Heart right ventricle (tissue), 16 donors: ENCODE measurements at regions not wholly inside any gene's neighbourhood (a gene's known extent, or its start where the extent isn't known, plus 50 kb on each side); places are given as distances from the start of the nearest gene placed in this dataset.

Experiments used
- ATAC-seq, 8 donors: fragments of 200-7000 bp; cut with Tn5 transposase; one replicate each; pipeline ENCODE4 v1.9.1; 2020; ENCODE audit warnings: mild to moderate bottlenecking in 8 of 8, moderate library complexity in 8 of 8, moderate number of reproducible peaks in 1 of 8
- DNase-seq, 2 donors: peaks; one replicate each; pipeline ENCODE4 v3.0.0-alpha.2; 2020
- H3K27ac ChIP-seq, 10 donors: fragments of 200-600 bp; sonication (generic) in 2 of 10; one replicate each; pipeline versions ENCODE4 v1.5.0 to v1.8.0; 2020 to 2022; ENCODE audit warnings: mild to moderate bottlenecking in 3 of 10
- H3K27me3 ChIP-seq, 7 donors: fragments of 200-600 bp; one replicate each; pipeline ENCODE4 v1.8.0; 2021 to 2022; ENCODE audit warnings: mild to moderate bottlenecking in 2 of 7
- H3K36me3 ChIP-seq, 9 donors: fragments of 200-600 bp; sonication (generic) in 1 of 9; one replicate each; pipeline versions ENCODE4 v1.5.0 to v1.8.0; 2020 to 2022; ENCODE audit warnings: mild to moderate bottlenecking in 2 of 9
- H3K4me1 ChIP-seq, 9 donors: fragments of 200-600 bp; sonication (generic) in 1 of 9; one replicate each; pipeline versions ENCODE4 v1.5.0 to v1.8.0; 2020 to 2022; ENCODE audit warnings: mild to moderate bottlenecking in 4 of 9
- H3K4me3 ChIP-seq, 10 donors: fragments of 200-600 bp; sonication (generic) in 2 of 10; one replicate each; pipeline versions ENCODE4 v1.5.0 to v1.8.0; 2020 to 2022; ENCODE audit warnings: mild to moderate bottlenecking in 7 of 10, moderate library complexity in 2 of 10
- H3K9me3 ChIP-seq, 11 donors: fragments of 200-600 bp in 10 of 11; sonication (generic) in 2 of 11; one replicate each; pipeline versions ENCODE4 v1.5.0 to v1.8.0; 2013 to 2022; ENCODE audit warnings: mild to moderate bottlenecking in 2 of 11, control low read depth in 1 of 11, moderate library complexity in 1 of 11
- CTCF ChIP-seq, 9 donors: fragments of 200-600 bp; sonication (generic) in 2 of 9; IDR thresholded peaks; one replicate each; pipeline versions ENCODE4 v1.5.0 to v1.8.0; 2021 to 2022; ENCODE audit warnings: antibody characterized with exemption in 9 of 9, mild to moderate bottlenecking in 5 of 9, moderate library complexity in 1 of 9
- WGBS, 2 donors: extraction: QIAGEN DNeasy Blood & Tissue Kit; methylation state at CpG; one replicate each; pipeline ENCODE4 v1.1.7; 2013; ENCODE audit warnings: inconsistent platforms in 1 of 2; 5-methylcytosine and 5-hydroxymethylcytosine counted together
- intact Hi-C, 10 donors: fragments of 100-400 bp; cut with DNase I; formaldehyde crosslinking; loops; one replicate each; pipeline versions ENCODE4 v1.11.1 to v1.14.2; 2022
- donor health status: Arrhythmogenic right ventricular cardiomyopathy.
- donor health status: ischemic (EF 13 %, LVEDD 7.1; RV severe dilation, severe dysfunction).
- donor health status: healthy with polysubstance abuse.
- donor health status: DM: no; HTN: yes; CAD: no.
- donor health status: DM: no; HTN: no; CAD: no.
- donor health status: ischemic (EF 25% LVEDD 6.9; RV normal size, moderate dysfunction).
- donor health status: ischemic (EF 25% LVEDD 5.7; RV mildly dilated, moderate dysfunction).
- donor health status: healthy.
- donor health status: DM: yes; HTN: yes; CAD: no.
- donor health status: Ischemic cardiomyopathy.
- donor health status: ischemic (EF 35%, LVEDD 5.7; RV mildly dilated, moderate dysfunction).
- donor health status: nonischemic (EF 11% LVEDD 7.7; RV severe dilation, severe dysfunction).
- donor health status: DM: yes; HTN: yes; CAD: no.
- donor health status: PGD.
- donor health status: ischemic (EF 29% LVEDD 5.4; RV normal size, mild dysfunction).
- donor health status: nonischemic (EF 23%, LVEDD 6.1; RV moderate dilation, normal function).

DNA sequence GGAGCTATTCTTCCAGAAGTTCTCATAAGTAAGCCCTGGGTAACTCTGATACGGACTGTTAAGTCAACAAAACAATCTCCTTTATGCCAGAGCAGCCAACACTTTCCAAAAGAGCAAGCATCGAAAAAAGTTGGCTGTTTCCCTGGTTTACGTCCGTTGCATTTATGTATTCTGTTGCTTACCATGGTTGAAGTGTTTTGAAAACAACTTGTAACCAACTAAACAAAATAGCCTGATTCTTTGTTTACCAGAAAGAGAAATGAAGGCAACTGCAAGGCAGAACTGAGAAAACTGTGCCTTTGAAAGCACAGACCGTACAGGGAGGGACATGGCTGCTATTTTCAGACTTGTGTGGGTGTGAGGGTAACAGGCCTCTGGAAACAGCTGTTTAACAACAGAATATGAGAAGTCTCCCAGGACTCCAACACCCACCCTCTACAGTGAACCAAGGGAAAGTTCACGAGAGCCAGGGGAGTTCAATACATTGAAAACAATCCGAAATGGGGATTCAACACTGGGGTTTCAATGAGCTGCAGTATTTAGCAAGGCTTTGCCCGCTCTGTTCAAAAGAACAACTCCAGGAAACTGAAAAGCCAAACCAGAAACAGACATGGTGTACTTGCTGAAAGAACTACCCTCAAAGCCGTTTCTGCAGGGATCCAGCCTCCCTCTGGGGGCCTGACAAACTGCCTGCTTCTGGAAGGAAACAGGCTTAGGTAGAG, 95.8 kb upstream of the EGFL6 start:
- H3K27ac ChIP-seq = peak overlapping the region; percentile 41 to 88 (median 67)
- 35 to 56% methylated on average over 9 of the region's 9 CpGs for WGBS, 2 donors
- H3K4me1 ChIP-seq = peaks cover 0 to 32% (median 3%) of the 10 kb centered on the region in 9 donors
- TF ChIP-seq CTCF (IDR thresholded peaks at IDR 0.05) = no peak
- DNase-seq = no peak
- no peaks in the 10 kb centered on the region for H3K36me3 ChIP-seq
- H3K4me3 ChIP-seq = peak overlapping the region in 3 of 10 donors; percentile 0 to 29 (median 6)
- H3K27me3 ChIP-seq = peaks cover 0 to 56% (median 0%) of the 10 kb centered on the region in 7 donors
- intact Hi-C loops = loop anchor here in 2 of 10 donors (5.0 to 10.0 kb wide), 3 partner anchors 109 to 369 kb away; no protein-coding TSS in a partner anchor
- no peaks in the 10 kb centered on the region for H3K9me3 ChIP-seq
- ATAC-seq = peak; percentile 41 to 93 (median 84)

GRCh38 chrX:13472975-13473374, 96.4 kb upstream of the EGFL6 start:
- Histone ChIP-seq H3K27ac (peak overlapping the region; percentile 41 to 88 (median 67)), H3K36me3 (no peaks in the 10 kb centered on the region), H3K27me3 (peaks cover 0 to 55% (median 0%) of the 10 kb centered on the region in 7 donors), H3K4me3 (no peak overlapping the region), H3K4me1 (peaks cover 0 to 32% (median 3%) of the 10 kb centered on the region in 9 donors), H3K9me3 (no peaks in the 10 kb centered on the region)
- DNase-seq = no peak
- 83 to 84% methylated on average over 5 of the region's 5 CpGs for WGBS, 2 donors
- ATAC-seq = no peak
- TF ChIP-seq CTCF (IDR thresholded peaks at IDR 0.05) = no peak
- intact Hi-C loops = loop anchor here in 2 of 10 donors (5.0 to 10.0 kb wide), 3 partner anchors 108 to 368 kb away; no protein-coding TSS in a partner anchor

DNA sequence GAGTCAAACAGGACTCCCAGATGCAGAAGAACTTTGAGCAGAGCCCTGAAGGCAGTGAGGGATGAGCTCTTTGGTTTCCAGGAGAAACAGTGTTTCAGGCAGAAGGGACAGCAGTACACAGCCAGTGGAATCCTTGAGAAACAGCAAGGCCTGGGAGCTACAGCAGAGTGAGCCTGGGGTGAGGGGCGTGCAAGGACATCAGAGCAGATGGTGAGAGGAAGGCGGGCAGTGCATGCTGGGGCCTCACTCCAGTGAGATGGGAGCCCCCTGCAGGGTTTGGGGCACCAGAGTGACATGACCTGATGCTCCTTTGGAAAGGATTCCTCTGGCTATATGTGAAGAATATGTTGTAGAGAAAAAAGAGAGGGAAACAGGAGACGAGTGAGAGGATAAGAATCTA, 98.1 kb upstream of the EGFL6 start:
- H3K36me3 ChIP-seq = no peaks in the 10 kb centered on the region
- no peak overlapping the region for H3K4me3 ChIP-seq
- no peak for DNase-seq
- peaks cover 0 to 32% (median 3%) of the 10 kb centered on the region in 9 donors for H3K4me1 ChIP-seq
- no peak for TF ChIP-seq CTCF (IDR thresholded peaks at IDR 0.05)
- ATAC-seq = no peak
- H3K9me3 ChIP-seq = no peaks in the 10 kb centered on the region
- intact Hi-C loops = loop anchor here in 2 of 10 donors (5.0 to 10.0 kb wide), 3 partner anchors 106 to 366 kb away; no protein-coding TSS in a partner anchor
- H3K27me3 ChIP-seq = peaks cover 0 to 57% (median 0%) of the 10 kb centered on the region in 7 donors
- H3K27ac ChIP-seq = no peak overlapping the region
- WGBS, 2 donors = 93 to 100% methylated on average over 3 of the region's 3 CpGs

- no peak for ATAC-seq
- no peak for TF ChIP-seq CTCF (IDR thresholded peaks at IDR 0.05)
- H3K9me3 ChIP-seq = no peaks in the 10 kb centered on the region
- peaks cover 0 to 32% (median 3%) of the 10 kb centered on the region in 9 donors for H3K4me1 ChIP-seq
- H3K27me3 ChIP-seq = peaks cover 0 to 54% (median 0%) of the 10 kb centered on the region in 7 donors
- no peaks in the 10 kb centered on the region for H3K36me3 ChIP-seq
- H3K27ac ChIP-seq = no peak overlapping the region
- DNase-seq = no peak
- H3K4me3 ChIP-seq = no peak overlapping the region
- 90 to 100% methylated on average over 3 of the region's 3 CpGs for WGBS, 2 donors
- intact Hi-C loops = loop anchor here in 2 of 10 donors (5.0 to 10.0 kb wide), 3 partner anchors 106 to 366 kb away; no protein-coding TSS in a partner anchor
Measured at GRCh38 chrX:13470685-13470977, 98.8 kb upstream of the EGFL6 start.
